Activated CD8-positive, alpha-beta T cell treated with anti-CD3 and anti-CD28 coated beads for 36 hours (primary cell): ENCODE measurements at regions not wholly inside any gene's neighbourhood (a gene's known extent, or its start where the extent isn't known, plus 50 kb on each side); places are given as distances from the start of the nearest gene placed in this dataset.

Source experiments
- ATAC-seq: fragments of 200-7000 bp; cut with Tn5 transposase; one replicate; pipeline ENCODE4 v1.10.0; 2021; ENCODE audit warnings: mild to moderate bottlenecking, moderate library complexity
- CTCF ChIA-PET: fragments of 350-600 bp; sonication (Branson Sonifier 250); formaldehyde crosslinking; loops from one replicate; lab custom pipeline; 2021; ENCODE audit warnings: antibody characterized with exemption; lab: Charles Lee
- POLR2A ChIA-PET: fragments of 350-600 bp; sonication (Branson Sonifier 250); formaldehyde crosslinking; loops from one replicate; lab custom pipeline; 2021; ENCODE audit warnings: antibody characterized with exemption; lab: Charles Lee
- DNase-seq: peaks from one replicate; pipeline ENCODE4 v3.0.0-alpha.2; 2020
- H3K27ac Mint-ChIP-seq: one replicate; pipeline ENCODE4 v1.8.0; 2021; ENCODE audit warnings: mild to moderate bottlenecking, mixed read lengths
- H3K27me3 Mint-ChIP-seq: one replicate; pipeline ENCODE4 v1.8.0; 2021; ENCODE audit warnings: mixed read lengths
- H3K36me3 Mint-ChIP-seq: one replicate; pipeline ENCODE4 v1.8.0; 2021; ENCODE audit warnings: low read depth, mixed read lengths
- H3K4me1 Mint-ChIP-seq: one replicate; pipeline ENCODE4 v1.8.0; 2021; ENCODE audit warnings: low read depth, mixed read lengths
- H3K4me3 Mint-ChIP-seq: one replicate; pipeline ENCODE4 v1.8.0; 2021; ENCODE audit warnings: mild to moderate bottlenecking, moderate library complexity, mixed read lengths
- H3K9me3 Mint-ChIP-seq: one replicate; pipeline ENCODE4 v1.8.0; 2021; ENCODE audit warnings: mixed read lengths
- intact Hi-C: fragments of 100-400 bp; cut with micrococcal nuclease; formaldehyde crosslinking; loops from one replicate; pipeline ENCODE4 v1.10.0; 2022
- TF ChIP-seq, protein P1 (sequence below): fragments of 200-600 bp; IDR thresholded peaks from one replicate; pipeline ENCODE4 v1.8.0; 2022; ENCODE audit warnings: antibody characterized with exemption, mild to moderate bottlenecking

DNA sequence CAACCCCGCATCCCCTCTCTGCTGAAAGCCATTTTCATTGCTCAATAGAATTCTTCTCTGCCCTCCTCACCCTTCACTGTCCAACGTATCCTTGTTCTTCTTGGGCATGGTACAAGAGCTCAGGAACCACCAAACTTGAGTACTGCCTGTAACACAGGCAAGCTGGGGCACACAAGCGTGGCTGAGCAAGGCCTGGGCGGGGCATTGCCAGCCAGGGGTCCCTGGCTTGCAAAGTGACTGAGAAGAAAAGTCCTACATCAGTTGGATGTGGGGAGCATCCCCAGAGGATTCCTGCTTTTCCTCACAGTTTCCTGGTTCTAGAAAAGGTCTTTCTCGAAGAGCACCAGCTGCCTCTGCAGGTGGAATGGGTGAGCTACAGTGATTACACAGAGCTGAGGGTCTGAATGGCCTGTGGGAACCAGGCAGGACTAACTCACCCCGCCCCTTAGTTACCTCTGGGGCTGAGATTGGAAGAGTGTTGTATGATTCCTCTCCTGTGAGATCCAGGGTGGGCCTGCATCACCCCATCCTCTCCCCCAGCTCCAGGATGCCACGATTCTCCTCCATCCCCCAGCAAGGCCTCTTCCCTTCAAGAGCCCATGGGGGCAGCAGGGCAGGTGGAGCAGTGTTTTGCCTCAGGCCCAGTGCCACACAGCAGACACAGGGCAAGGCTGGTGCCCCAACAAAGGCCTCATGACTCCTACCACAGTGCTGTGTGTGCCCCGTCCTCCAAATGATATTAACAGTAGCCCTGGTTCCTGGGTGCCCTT, 121.9 kb downstream of the MATN1 start:
- no peak for ATAC-seq
- H3K27me3 Mint-ChIP-seq: peaks cover 5% of the 10 kb centered on the region
- no peaks in the 10 kb centered on the region for H3K9me3 Mint-ChIP-seq
- intact Hi-C loops: no loop called here
- DNase-seq: no peak
- no peak overlapping the region for H3K4me3 Mint-ChIP-seq
- TF ChIP-seq, protein P1, sequence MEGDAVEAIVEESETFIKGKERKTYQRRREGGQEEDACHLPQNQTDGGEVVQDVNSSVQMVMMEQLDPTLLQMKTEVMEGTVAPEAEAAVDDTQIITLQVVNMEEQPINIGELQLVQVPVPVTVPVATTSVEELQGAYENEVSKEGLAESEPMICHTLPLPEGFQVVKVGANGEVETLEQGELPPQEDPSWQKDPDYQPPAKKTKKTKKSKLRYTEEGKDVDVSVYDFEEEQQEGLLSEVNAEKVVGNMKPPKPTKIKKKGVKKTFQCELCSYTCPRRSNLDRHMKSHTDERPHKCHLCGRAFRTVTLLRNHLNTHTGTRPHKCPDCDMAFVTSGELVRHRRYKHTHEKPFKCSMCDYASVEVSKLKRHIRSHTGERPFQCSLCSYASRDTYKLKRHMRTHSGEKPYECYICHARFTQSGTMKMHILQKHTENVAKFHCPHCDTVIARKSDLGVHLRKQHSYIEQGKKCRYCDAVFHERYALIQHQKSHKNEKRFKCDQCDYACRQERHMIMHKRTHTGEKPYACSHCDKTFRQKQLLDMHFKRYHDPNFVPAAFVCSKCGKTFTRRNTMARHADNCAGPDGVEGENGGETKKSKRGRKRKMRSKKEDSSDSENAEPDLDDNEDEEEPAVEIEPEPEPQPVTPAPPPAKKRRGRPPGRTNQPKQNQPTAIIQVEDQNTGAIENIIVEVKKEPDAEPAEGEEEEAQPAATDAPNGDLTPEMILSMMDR: no peak
- H3K4me1 Mint-ChIP-seq: no peaks in the 10 kb centered on the region
- H3K27ac Mint-ChIP-seq: no peak overlapping the region
- no peaks in the 10 kb centered on the region for H3K36me3 Mint-ChIP-seq
- CTCF ChIA-PET: no interaction called here
- POLR2A ChIA-PET: interaction anchor here (0.7 to 0.8 kb wide), 2 partner anchors 57 to 213 kb away, joined by 3 read pairs; no protein-coding TSS in a partner anchor

DNA sequence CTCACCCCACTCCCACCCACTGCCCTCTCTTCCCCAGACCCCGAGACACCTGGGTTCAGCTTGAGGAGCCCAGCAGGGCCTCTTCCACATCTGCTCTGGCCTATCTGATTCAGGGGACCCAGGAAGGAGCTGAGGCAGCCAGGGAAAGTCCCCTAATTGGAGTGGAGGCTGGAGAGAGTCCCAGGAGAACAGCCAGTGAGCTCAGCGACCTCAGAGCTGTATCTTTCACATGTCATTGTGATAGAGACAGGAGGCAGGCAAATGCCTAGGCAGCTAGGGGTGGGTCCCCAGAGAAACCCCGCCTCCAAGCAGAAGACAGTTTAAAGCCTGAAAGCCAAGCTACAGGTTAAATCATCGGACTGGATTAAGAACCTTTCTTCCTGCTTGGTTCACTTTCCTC, 122.7 kb downstream of the MATN1 start:
- H3K27me3 Mint-ChIP-seq: peaks cover 4% of the 10 kb centered on the region
- no peaks in the 10 kb centered on the region for H3K4me1 Mint-ChIP-seq
- ChIA-PET POLR2A (no interaction called here), CTCF (no interaction called here)
- no peak overlapping the region for H3K27ac Mint-ChIP-seq
- intact Hi-C loops: no loop called here
- H3K36me3 Mint-ChIP-seq: no peaks in the 10 kb centered on the region
- TF ChIP-seq, protein P1: no peak
- DNase-seq (no peak), ATAC-seq (no peak)
- no peak overlapping the region for H3K4me3 Mint-ChIP-seq
- H3K9me3 Mint-ChIP-seq: no peaks in the 10 kb centered on the region

DNA sequence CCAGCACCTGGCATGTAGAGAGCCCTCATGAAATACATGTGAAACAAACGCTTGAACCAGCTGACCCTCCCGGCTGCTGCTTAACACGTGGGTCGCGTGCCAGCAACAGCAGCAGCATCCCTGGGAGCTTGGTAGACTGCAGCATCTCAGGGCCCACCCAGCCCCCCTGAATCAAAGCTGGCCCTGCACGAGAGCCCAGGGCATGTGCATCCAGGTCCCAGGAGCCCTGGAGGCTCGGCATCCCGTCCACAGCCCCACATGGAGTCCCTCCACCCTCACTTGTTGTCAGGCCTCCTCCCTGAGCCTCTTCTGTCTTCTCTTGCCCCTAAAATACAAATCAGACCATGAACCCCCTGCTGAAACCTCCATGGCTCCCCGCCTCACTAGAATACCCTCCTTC, 123.1 kb downstream of the MATN1 start:
- TF ChIP-seq, protein P1: no peak
- Mint-ChIP-seq H3K36me3 (no peaks in the 10 kb centered on the region), H3K27ac (no peak overlapping the region), H3K4me1 (no peaks in the 10 kb centered on the region), H3K4me3 (no peak overlapping the region), H3K27me3 (peaks cover 2% of the 10 kb centered on the region), H3K9me3 (no peaks in the 10 kb centered on the region)
- ChIA-PET POLR2A (no interaction called here), CTCF (no interaction called here)
- DNase-seq (no peak), ATAC-seq (no peak)
- intact Hi-C loops: no loop called here

DNA sequence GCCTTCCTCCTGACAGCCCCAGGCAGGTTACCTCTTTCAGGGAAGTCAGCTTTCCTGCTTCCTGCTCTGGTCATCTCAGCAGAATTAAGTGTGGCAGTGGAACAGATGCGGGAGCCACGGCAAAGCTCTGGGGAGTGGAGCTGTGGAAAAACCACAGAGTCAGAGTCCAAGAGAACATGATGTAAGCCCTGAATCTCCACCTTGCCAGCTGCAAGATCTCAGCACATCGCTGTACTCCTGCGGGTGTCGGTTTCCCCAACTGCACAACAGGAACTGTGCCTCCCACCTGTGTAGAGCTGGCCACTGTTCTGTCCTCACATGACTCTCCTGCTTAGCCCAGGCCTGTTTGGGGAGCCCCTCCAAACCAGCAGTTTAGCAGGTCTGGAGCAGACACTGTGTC, 123.7 kb downstream of the MATN1 start:
- Mint-ChIP-seq H3K4me3 (no peak overlapping the region), H3K36me3 (no peaks in the 10 kb centered on the region), H3K4me1 (no peaks in the 10 kb centered on the region), H3K27me3 (peaks cover 5% of the 10 kb centered on the region), H3K9me3 (no peaks in the 10 kb centered on the region), H3K27ac (no peak overlapping the region)
- ChIA-PET POLR2A (no interaction called here), CTCF (no interaction called here)
- DNase-seq: no peak
- intact Hi-C loops: no loop called here
- ATAC-seq: no peak
- TF ChIP-seq, protein P1: no peak

DNA sequence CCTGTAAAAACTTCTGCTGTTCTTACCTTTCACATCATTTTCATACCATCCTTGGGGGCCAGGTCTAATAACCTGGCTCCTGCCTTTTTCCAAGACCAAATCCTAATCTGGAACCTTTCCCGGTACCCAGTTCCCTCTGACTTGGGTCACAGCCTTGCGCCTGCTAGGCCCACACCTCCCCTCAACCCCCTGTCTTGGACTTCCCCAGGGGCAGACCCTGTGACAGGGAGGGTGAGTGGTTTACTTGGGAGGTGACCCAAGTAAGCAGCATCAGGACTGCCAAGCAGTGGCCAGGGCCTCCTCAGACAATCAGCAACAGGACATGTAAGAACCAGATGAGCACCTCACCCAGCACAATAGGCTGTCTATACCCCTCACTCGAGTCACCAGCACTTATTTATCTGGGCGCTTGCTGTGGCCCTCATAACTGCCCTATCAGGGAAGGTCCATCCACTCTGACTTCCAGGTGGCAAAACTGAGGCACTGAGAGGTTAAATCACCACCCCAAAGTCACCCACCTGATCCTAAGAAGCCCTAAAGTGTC, 124.7 kb downstream of the MATN1 start:
- no peak overlapping the region for H3K4me3 Mint-ChIP-seq
- H3K9me3 Mint-ChIP-seq: no peaks in the 10 kb centered on the region
- TF ChIP-seq, protein P1: no peak
- peaks cover 9% of the 10 kb centered on the region for H3K27me3 Mint-ChIP-seq
- intact Hi-C loops: no loop called here
- ATAC-seq (no peak), DNase-seq (no peak)
- ChIA-PET CTCF (no interaction called here), POLR2A (no interaction called here)
- no peak overlapping the region for H3K27ac Mint-ChIP-seq
- H3K36me3 Mint-ChIP-seq: no peaks in the 10 kb centered on the region
- H3K4me1 Mint-ChIP-seq: no peaks in the 10 kb centered on the region
